HepG2 (cell line): ENCODE measurements at regions not wholly inside any gene's neighbourhood (a gene's known extent, or its start where the extent isn't known, plus 50 kb on each side); places are given as distances from the start of the nearest gene placed in this dataset.

Source experiments
- ELF3 ChIP-seq: IDR thresholded peaks from 2 replicates; pipeline ENCODE4 v1.6.1; 2016; ENCODE audit warnings: missing genetic modification reagents, missing compliant biosample characterization
- ISL2 ChIP-seq: sonication (generic); formaldehyde crosslinking; IDR thresholded peaks from 2 replicates; pipeline ENCODE4 v1.5.0; 2020; ENCODE audit warnings: missing genetic modification reagents
- JARID2 ChIP-seq: sonication (generic); formaldehyde crosslinking; IDR thresholded peaks from 2 replicates; pipeline ENCODE4 v1.8.1; 2023; ENCODE audit warnings: missing genetic modification reagents, inconsistent platforms; ENCODE audit not compliant: insufficient replicate concordance
- MYC ChIP-seq: sonication (generic); formaldehyde crosslinking; IDR thresholded peaks from 2 replicates; pipeline ENCODE4 v1.9.0; 2021; ENCODE audit warnings: missing genetic modification reagents, borderline replicate concordance
- NFAT5 ChIP-seq: sonication (generic); formaldehyde crosslinking; IDR thresholded peaks from 2 replicates; pipeline ENCODE4 v1.4.0; 2020; ENCODE audit warnings: missing genetic modification reagents
- NFKB2 ChIP-seq: sonication (generic); formaldehyde crosslinking; IDR thresholded peaks from 2 replicates; pipeline ENCODE4 v1.4.0; 2020; ENCODE audit warnings: missing genetic modification reagents, borderline replicate concordance
- TAF1 ChIP-seq: sonication (generic); formaldehyde crosslinking; IDR thresholded peaks from 2 replicates; pipeline ENCODE4 v1.4.0; 2020; ENCODE audit warnings: missing genetic modification reagents
- TSC22D2 ChIP-seq: sonication (generic); formaldehyde crosslinking; IDR thresholded peaks from 2 replicates; pipeline ENCODE4 v1.5.1; 2020; ENCODE audit warnings: missing genetic modification reagents, mild to moderate bottlenecking, borderline replicate concordance
- ZNF639 ChIP-seq: conservative IDR thresholded peaks from 2 replicates; pipeline ENCODE4 v1.6.1; 2018; ENCODE audit warnings: missing genetic modification reagents
- ZNF773 ChIP-seq: sonication (generic); formaldehyde crosslinking; IDR thresholded peaks from 2 replicates; pipeline ENCODE4 v1.4.0; 2020; ENCODE audit warnings: missing genetic modification reagents, borderline replicate concordance
- TF ChIP-seq, protein P1 (sequence below): IDR thresholded peaks from 2 replicates; pipeline ENCODE4 v1.6.1; 2016
- TF ChIP-seq, protein P2 (sequence below): sonication (generic); formaldehyde crosslinking; IDR thresholded peaks from 2 replicates; pipeline ENCODE4 v1.4.0; 2020; ENCODE audit warnings: missing genetic modification reagents, borderline replicate concordance
- TF ChIP-seq, protein P3 (sequence below): IDR thresholded peaks from 2 replicates; pipeline ENCODE4 v1.6.1; 2016; ENCODE audit warnings: low read depth, borderline replicate concordance

- TF ChIP-seq, protein P1, sequence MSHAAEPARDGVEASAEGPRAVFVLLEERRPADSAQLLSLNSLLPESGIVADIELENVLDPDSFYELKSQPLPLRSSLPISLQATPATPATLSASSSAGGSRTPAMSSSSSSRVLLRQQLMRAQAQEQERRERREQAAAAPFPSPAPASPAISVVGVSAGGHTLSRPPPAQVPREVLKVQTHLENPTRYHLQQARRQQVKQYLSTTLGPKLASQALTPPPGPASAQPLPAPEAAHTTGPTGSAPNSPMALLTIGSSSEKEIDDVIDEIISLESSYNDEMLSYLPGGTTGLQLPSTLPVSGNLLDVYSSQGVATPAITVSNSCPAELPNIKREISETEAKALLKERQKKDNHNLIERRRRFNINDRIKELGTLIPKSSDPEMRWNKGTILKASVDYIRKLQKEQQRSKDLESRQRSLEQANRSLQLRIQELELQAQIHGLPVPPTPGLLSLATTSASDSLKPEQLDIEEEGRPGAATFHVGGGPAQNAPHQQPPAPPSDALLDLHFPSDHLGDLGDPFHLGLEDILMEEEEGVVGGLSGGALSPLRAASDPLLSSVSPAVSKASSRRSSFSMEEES (CRISPR knock-in tag): peak; percentile 75
- peak; percentile 69 for TF ChIP-seq ELF3 (CRISPR knock-in tag)
- peak; percentile 98 for TF ChIP-seq NFAT5 (CRISPR knock-in tag)
- peak; percentile 79; the same call in 1 of the 2 replicates for TF ChIP-seq ZNF639 (CRISPR knock-in tag)
- TF ChIP-seq, protein P2, sequence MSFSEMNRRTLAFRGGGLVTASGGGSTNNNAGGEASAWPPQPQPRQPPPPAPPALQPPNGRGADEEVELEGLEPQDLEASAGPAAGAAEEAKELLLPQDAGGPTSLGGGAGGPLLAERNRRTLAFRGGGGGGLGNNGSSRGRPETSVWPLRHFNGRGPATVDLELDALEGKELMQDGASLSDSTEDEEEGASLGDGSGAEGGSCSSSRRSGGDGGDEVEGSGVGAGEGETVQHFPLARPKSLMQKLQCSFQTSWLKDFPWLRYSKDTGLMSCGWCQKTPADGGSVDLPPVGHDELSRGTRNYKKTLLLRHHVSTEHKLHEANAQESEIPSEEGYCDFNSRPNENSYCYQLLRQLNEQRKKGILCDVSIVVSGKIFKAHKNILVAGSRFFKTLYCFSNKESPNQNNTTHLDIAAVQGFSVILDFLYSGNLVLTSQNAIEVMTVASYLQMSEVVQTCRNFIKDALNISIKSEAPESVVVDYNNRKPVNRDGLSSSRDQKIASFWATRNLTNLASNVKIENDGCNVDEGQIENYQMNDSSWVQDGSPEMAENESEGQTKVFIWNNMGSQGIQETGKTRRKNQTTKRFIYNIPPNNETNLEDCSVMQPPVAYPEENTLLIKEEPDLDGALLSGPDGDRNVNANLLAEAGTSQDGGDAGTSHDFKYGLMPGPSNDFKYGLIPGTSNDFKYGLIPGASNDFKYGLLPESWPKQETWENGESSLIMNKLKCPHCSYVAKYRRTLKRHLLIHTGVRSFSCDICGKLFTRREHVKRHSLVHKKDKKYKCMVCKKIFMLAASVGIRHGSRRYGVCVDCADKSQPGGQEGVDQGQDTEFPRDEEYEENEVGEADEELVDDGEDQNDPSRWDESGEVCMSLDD (CRISPR knock-in tag): peak; percentile 82
- TF ChIP-seq NFKB2: peak; percentile 98; the same call in 1 of the 2 replicates
- peak; percentile 93; the same call in 1 of the 2 replicates for TF ChIP-seq TSC22D2 (CRISPR knock-in tag)
- TF ChIP-seq, protein P3, sequence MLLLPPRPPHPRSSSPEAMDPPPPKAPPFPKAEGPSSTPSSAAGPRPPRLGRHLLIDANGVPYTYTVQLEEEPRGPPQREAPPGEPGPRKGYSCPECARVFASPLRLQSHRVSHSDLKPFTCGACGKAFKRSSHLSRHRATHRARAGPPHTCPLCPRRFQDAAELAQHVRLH: peak; percentile 95
- peak; percentile 26; the same call in 1 of the 2 replicates for TF ChIP-seq TAF1
- TF ChIP-seq MYC (CRISPR knock-in tag): peak; percentile 31; the same call in 1 of the 2 replicates
- TF ChIP-seq JARID2: peak; percentile 35
- TF ChIP-seq ISL2: peak; percentile 50; the same call in 1 of the 2 replicates
- TF ChIP-seq ZNF773: peak; percentile 87; the same call in 1 of the 2 replicates
These were observed 72.2 kb downstream of the PCMTD2 start (continued) for GRCh38 chr20:64327550-64328317.
